Thyroid gland (tissue), 4 donors: ENCODE measurements at regions not wholly inside any gene's neighbourhood (a gene's known extent, or its start where the extent isn't known, plus 50 kb on each side); places are given as distances from the start of the nearest gene placed in this dataset.

Source experiments
- DNase-seq, 2 donors: peaks; one replicate each; pipeline ENCODE4 v3.0.0-alpha.2; 2019
- H3K27ac ChIP-seq, 3 donors: fragments of 200-600 bp; sonication (generic); 1 replicate in 2 of 3; 2 replicates in 1 of 3; pipeline ENCODE4 v1.5.1; 2016 to 2019; ENCODE audit warnings: mild to moderate bottlenecking in 1 of 3, moderate library complexity in 1 of 3
- H3K27me3 ChIP-seq: fragments of 200-600 bp; sonication (generic); one replicate; pipeline ENCODE4 v1.5.1; 2019
- H3K36me3 ChIP-seq, 2 donors: fragments of 200-600 bp; sonication (generic); one replicate each; pipeline ENCODE4 v1.5.1; 2016 to 2019
- H3K4me1 ChIP-seq, 2 donors: fragments of 200-600 bp; sonication (generic); one replicate each; pipeline ENCODE4 v1.5.1; 2017 to 2019
- H3K4me3 ChIP-seq, 3 donors: fragments of 200-600 bp; sonication (generic); replicated peaks in 1 of 3; 1 replicate in 2 of 3; 2 replicates in 1 of 3; pipeline ENCODE4 v1.5.1; 2016; ENCODE audit warnings: mild to moderate bottlenecking in 1 of 3
- H3K9me3 ChIP-seq: fragments of 200-600 bp; sonication (generic); one replicate; pipeline ENCODE4 v1.5.1; 2017
- POLR2A ChIP-seq, 2 donors: fragments of 450-650 bp; IDR thresholded peaks; one replicate each; pipeline ENCODE4 v1.6.1; 2017; ENCODE audit warnings: antibody characterized with exemption in 2 of 2, mild to moderate bottlenecking in 2 of 2, moderate library complexity in 1 of 2
- WGBS, 2 donors: methylation state at CpG; one replicate each; pipeline ENCODE4 v1.1.5; 2017; 5-methylcytosine and 5-hydroxymethylcytosine counted together
- intact Hi-C: fragments of 100-400 bp; cut with DNase I; formaldehyde crosslinking; loops from one replicate; pipeline ENCODE4 v1.15.1; 2023
- TF ChIP-seq, protein P1 (sequence below), 6 experiments: fragments of 200-600 bp in 3 of 6; fragments of 450-650 bp in 3 of 6; sonication (generic) in 3 of 6; IDR thresholded peaks; one replicate each; pipeline ENCODE4 v1.5.1; 2016 to 2019; ENCODE audit warnings: antibody characterized with exemption in 6 of 6, mild to moderate bottlenecking in 2 of 6, inconsistent platforms in 1 of 6, moderate library complexity in 1 of 6

DNA sequence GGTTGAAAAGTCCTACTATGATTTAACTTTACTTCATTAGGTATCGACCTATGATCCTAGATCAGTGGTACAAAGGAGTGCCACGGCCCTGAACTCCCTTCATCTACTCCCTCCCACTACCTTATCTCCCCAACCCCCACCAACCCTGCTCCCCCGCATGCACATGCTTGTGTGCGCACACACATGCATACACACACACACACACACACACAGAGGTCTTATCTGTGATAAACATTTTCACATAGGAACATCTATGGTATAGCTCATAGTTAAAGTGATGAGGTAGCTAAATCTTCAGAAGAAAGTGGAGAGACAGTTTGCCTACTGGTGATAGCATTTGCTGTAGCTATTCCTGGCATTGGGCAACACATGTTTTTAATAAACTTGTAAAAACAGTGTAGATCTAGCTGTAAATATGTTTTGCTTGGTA is 471.3 kb downstream of the ZEB2 start:
- WGBS, 2 donors, result 95 to 99% methylated on average over 4 of the region's 4 CpGs
- Histone ChIP-seq H3K27ac (no peak overlapping the region), H3K9me3 (no peaks in the 10 kb centered on the region), H3K4me3 (no peak overlapping the region), H3K4me1 (no peaks in the 10 kb centered on the region), H3K27me3 (no peaks in the 10 kb centered on the region), H3K36me3 (no peaks in the 10 kb centered on the region)
- DNase-seq, result no peak
- intact Hi-C loops, result no loop called here
- TF ChIP-seq POLR2A (IDR thresholded peaks at IDR 0.05), result no peak
- TF ChIP-seq, protein P1, sequence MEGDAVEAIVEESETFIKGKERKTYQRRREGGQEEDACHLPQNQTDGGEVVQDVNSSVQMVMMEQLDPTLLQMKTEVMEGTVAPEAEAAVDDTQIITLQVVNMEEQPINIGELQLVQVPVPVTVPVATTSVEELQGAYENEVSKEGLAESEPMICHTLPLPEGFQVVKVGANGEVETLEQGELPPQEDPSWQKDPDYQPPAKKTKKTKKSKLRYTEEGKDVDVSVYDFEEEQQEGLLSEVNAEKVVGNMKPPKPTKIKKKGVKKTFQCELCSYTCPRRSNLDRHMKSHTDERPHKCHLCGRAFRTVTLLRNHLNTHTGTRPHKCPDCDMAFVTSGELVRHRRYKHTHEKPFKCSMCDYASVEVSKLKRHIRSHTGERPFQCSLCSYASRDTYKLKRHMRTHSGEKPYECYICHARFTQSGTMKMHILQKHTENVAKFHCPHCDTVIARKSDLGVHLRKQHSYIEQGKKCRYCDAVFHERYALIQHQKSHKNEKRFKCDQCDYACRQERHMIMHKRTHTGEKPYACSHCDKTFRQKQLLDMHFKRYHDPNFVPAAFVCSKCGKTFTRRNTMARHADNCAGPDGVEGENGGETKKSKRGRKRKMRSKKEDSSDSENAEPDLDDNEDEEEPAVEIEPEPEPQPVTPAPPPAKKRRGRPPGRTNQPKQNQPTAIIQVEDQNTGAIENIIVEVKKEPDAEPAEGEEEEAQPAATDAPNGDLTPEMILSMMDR (IDR thresholded peaks at IDR 0.05), result no peak

DNA sequence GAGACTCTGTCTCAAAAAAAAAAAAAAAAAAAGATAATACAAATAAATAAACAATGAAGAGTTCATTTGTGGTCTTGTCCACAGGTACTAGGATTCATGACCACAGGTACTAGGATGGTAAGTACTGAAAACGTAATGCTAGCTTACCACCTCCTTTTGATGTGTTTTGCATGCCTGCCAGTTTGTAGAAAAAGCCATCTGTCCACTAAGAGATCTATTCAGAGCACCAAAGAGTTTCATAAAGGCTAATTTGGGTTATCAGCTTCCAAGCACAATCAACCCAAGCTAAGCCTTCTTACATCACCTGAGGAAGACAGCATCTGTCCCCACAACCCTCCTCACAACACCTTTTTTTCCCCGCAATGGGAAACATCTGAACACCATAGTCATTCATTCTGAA is 477.2 kb downstream of the ZEB2 start:
- DNase-seq, result no peak
- intact Hi-C loops, result no loop called here
- no peak overlapping the region for H3K4me3 ChIP-seq
- WGBS, 2 donors, result 96 to 100% methylated on average over 2 of the region's 2 CpGs
- no peaks in the 10 kb centered on the region for H3K36me3 ChIP-seq
- no peaks in the 10 kb centered on the region for H3K27me3 ChIP-seq
- no peaks in the 10 kb centered on the region for H3K4me1 ChIP-seq
- H3K9me3 ChIP-seq, result no peaks in the 10 kb centered on the region
- no peak overlapping the region for H3K27ac ChIP-seq
- TF ChIP-seq POLR2A (IDR thresholded peaks at IDR 0.05), result no peak
- TF ChIP-seq, protein P1 (IDR thresholded peaks at IDR 0.05), result no peak

DNA sequence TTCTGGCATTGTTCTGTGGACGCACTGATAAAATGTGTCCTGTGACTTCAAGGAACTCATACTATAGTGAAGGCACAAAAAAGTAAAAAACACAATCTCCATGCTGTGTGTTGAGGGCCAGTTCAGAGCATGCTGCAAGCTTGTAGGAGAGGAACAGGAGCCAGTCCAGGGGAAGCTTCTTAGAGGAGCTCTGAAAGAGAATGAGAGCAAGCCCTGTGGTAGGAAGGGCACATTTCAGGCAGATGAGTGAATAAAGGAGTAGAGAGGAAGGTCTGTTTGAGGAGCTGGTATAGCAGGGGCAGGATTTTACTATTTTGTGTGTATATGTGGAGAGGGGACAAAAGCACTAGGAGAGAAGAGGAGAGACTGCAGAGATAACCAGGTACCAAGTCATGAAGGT is 478.3 kb downstream of the ZEB2 start:
- intact Hi-C loops, result no loop called here
- no peaks in the 10 kb centered on the region for H3K36me3 ChIP-seq
- WGBS, 2 donors, result 94 to 100% methylated on average over 1 of the region's 1 CpG
- no peaks in the 10 kb centered on the region for H3K4me1 ChIP-seq
- H3K9me3 ChIP-seq, result no peaks in the 10 kb centered on the region
- H3K4me3 ChIP-seq, result no peak overlapping the region
- no peaks in the 10 kb centered on the region for H3K27me3 ChIP-seq
- DNase-seq, result no peak
- no peak for TF ChIP-seq POLR2A (IDR thresholded peaks at IDR 0.05)
- TF ChIP-seq, protein P1 (IDR thresholded peaks at IDR 0.05), result no peak
- no peak overlapping the region for H3K27ac ChIP-seq

DNA sequence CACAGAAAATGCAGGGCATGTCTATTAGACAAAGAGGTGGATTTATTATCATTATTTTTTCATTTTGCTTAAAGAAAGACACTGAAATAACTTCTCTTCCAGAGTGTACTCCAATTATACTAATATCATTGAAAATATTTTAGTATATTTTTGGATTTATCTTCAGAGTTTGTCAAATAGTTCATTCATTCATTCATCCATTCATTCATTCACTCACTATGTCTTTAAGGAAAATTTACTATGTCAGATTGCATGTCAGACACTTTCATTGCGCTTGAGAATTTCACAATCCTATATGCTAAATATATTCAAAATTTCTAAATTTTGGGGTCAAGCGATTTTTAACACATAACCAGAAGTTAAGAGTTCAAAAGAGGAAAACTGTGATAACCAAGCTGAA is 479.1 kb downstream of the ZEB2 start:
- Histone ChIP-seq H3K36me3 (no peaks in the 10 kb centered on the region), H3K4me1 (no peaks in the 10 kb centered on the region), H3K27me3 (no peaks in the 10 kb centered on the region), H3K9me3 (no peaks in the 10 kb centered on the region), H3K27ac (no peak overlapping the region), H3K4me3 (no peak overlapping the region)
- intact Hi-C loops, result no loop called here
- TF ChIP-seq POLR2A (IDR thresholded peaks at IDR 0.05), result no peak
- TF ChIP-seq, protein P1 (IDR thresholded peaks at IDR 0.05), result no peak
- DNase-seq, result no peak
- WGBS, 2 donors, result 98% methylated on average over 2 of the region's 2 CpGs

DNA sequence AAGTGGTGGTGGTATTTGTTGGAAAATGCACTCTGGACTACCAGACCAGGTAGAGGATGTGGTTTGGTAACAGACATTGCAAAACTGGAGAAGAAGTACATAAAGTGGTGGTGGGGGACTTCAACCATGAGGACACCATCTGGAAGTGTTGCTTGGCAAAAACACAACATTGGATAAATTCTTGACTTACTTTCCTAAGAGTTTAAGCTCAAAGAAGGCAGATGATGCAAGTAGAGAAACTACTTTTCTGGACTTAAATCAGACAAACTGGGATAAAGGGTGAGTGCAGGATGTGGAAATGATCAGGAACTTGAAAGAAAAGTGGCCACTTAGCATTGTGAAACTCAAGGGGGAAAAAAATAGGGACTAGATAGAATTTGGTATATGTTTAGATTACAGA is 487.4 kb downstream of the ZEB2 start:
- no peak overlapping the region for H3K27ac ChIP-seq
- TF ChIP-seq POLR2A (IDR thresholded peaks at IDR 0.05), result no peak
- TF ChIP-seq, protein P1 (IDR thresholded peaks at IDR 0.05), result no peak
- no peaks in the 10 kb centered on the region for H3K36me3 ChIP-seq
- no peak overlapping the region for H3K4me3 ChIP-seq
- H3K27me3 ChIP-seq, result no peaks in the 10 kb centered on the region
- H3K4me1 ChIP-seq, result no peaks in the 10 kb centered on the region
- intact Hi-C loops, result no loop called here
- DNase-seq, result no peak
- no peaks in the 10 kb centered on the region for H3K9me3 ChIP-seq
